LNCaP clone FGC (cell line): ENCODE measurements at regions not wholly inside any gene's neighbourhood (a gene's known extent, or its start where the extent isn't known, plus 50 kb on each side); places are given as distances from the start of the nearest gene placed in this dataset.
A peak's percentile ranks its signal among the peaks of the same experiment; 100 is the strongest.
"Not testable (repeated sequence)": the region's sequence is repeated elsewhere in the genome, so short reads cannot be mapped to it uniquely, and the experiment has no call there.

ENCODE experiments used
- DNase-seq: peaks from one replicate; pipeline ENCODE4 v3.0.0-alpha.2; 2011; ENCODE audit warnings: low read depth
- H3K4me3 ChIP-seq: 2 replicates; pipeline ENCODE4 v1.5.1; 2011; ENCODE audit warnings: mild to moderate bottlenecking, low read depth, low read length, control low read depth
- TF ChIP-seq, protein P1 (sequence below): IDR thresholded peaks from 2 replicates; pipeline ENCODE4 v1.5.1; 2012; ENCODE audit warnings: mild to moderate bottlenecking; ENCODE audit not compliant: control insufficient read depth, insufficient read depth; ENCODE audit errors: extremely low read depth

DNA sequence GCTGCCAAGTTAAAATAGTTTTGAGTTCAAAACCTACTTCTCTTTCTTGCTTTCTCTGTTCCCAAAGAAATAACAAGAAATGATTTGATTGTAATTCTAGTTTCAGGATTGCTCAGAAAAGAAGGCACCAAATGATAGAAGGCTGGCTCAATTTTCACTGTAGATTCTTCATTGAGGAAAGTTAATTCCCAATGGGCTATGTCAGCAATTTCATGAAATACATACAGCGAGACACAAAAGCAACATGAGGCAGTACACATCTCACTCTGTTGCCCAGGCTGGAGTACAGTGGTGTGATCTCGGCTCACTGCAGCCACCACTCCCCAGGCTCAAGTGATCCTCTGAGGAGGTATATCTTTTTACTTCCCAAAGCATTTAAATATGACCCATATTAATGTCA, 1659.9 kb upstream of the C9orf72 start:
- no peak overlapping the region for H3K4me3 ChIP-seq
- no peak for DNase-seq
- TF ChIP-seq, protein P1, sequence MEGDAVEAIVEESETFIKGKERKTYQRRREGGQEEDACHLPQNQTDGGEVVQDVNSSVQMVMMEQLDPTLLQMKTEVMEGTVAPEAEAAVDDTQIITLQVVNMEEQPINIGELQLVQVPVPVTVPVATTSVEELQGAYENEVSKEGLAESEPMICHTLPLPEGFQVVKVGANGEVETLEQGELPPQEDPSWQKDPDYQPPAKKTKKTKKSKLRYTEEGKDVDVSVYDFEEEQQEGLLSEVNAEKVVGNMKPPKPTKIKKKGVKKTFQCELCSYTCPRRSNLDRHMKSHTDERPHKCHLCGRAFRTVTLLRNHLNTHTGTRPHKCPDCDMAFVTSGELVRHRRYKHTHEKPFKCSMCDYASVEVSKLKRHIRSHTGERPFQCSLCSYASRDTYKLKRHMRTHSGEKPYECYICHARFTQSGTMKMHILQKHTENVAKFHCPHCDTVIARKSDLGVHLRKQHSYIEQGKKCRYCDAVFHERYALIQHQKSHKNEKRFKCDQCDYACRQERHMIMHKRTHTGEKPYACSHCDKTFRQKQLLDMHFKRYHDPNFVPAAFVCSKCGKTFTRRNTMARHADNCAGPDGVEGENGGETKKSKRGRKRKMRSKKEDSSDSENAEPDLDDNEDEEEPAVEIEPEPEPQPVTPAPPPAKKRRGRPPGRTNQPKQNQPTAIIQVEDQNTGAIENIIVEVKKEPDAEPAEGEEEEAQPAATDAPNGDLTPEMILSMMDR: no peak

DNA sequence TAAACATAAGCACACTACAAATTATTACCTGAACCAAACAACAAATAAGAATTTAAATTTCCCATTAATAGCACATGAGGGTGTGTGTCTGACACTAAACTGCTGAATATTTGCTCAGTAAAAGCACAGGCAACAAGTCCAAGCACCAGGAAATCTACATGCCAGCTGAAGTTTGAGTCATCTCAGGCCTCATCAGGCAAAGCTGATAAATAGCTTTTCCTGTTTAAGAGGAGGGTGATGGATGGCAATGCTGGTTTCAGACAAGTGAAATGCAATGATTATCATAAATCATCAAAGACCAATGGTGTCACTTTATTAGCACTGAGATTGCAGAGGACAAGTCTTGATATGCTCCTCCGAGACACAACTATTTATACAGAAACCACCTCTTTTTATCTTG, 1668.0 kb upstream of the C9orf72 start:
- TF ChIP-seq, protein P1: no peak
- no peak overlapping the region for H3K4me3 ChIP-seq
- DNase-seq: no peak

DNA sequence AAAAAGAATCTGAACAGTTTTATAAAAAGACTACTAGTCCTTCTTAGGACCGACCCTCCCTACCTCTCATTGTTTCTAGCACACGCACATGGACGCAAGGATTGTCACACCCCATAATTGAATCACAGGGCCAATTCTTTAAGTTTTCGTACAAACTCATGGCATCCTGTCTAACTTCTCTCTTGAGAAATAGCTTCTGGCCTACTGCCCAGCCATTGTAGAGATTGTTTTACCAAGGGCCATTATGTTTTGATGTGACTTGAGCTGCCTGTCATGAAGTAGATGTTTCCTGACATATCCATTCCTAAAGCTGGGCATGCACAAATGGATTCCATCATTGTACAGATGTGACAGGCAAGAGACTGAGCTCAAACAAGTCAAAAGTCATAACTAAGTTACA, 1672.1 kb upstream of the C9orf72 start:
- H3K4me3 ChIP-seq: no peak overlapping the region
- TF ChIP-seq, protein P1: no peak
- no peak for DNase-seq

DNA sequence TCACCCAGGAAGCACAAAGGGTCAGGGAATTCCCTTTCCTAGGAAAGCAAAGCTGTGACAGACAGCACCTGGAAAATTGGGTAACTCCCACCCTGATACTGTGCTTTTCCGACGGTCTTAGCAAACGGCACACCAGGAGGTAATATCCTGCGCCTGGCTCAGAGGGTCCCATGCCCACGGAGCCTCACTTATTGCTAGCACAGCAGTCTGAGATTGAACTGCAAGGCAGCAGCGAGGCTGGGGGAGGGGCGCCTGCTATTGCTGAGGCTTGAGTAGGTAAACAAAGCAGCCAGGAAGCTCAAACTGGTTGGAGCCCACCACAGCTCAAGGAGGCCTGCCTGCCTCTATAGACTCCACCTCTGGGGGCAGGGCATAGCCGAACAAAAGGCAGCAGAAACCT, 1697.1 kb upstream of the C9orf72 start:
- H3K4me3 ChIP-seq, DNase-seq: not testable (repeated sequence)

DNA sequence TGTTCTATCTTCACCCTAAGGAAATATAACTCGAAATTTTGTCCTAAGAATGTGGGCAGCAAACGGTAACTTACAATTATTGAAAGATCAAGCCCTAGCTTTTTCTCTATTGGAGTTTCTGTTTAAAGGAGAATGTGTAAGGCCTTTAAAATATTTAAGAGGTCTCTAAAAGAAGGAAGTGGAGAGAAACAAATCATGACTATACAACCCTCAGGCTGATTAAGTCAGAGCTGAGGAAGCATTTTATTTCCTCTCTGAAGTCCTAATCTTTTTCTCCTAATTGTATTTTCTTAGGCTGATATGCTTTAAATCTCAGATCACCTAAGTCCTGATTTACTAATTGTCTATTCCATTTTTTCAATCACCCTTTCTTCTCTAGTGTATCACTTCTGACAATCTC, 1708.8 kb upstream of the C9orf72 start:
- DNase-seq: no peak
- H3K4me3 ChIP-seq: no peak overlapping the region
- TF ChIP-seq, protein P1: no peak

DNA sequence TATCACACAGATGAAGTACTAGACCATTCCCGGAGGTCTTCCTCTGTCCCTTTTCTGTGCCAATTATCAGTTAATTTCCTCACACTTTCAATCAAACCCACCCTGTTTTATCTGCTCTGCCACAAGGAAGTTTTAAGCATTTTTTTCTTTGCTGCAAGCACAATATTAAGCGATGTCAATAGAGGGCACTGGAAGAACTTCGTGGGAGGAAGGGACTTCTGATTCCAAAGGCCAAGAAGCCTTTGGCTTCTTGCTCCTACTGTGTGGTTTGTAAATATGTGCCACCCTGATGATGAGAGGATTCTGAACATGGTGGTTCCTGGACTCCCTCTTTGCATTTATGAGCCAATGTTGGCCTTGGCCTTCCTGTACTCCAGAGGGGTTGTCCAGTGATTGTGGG, 1712.5 kb upstream of the C9orf72 start:
- no peak for DNase-seq
- H3K4me3 ChIP-seq: no peak overlapping the region
- TF ChIP-seq, protein P1: peak; percentile 46

DNA sequence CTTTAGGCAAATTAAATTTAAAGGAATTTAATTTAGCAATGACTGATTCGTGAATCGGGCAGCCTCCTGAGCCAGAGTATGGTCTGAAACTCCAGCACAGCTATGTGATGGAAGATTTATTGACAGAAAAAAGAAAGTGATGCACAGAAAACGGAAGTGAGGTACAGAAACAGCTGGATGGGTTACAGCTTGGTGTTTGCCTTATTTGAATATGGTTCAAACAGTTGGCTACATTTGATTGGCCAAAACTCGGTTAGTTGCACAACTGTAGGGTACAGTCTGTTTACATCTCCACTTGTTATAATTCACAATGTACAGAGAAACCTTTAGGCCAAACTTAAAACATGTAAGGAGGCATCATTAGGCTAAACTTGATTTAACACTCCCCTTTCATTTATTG, 1716.1 kb upstream of the C9orf72 start:
- no peak for DNase-seq
- H3K4me3 ChIP-seq: no peak overlapping the region
- TF ChIP-seq, protein P1: no peak

DNA sequence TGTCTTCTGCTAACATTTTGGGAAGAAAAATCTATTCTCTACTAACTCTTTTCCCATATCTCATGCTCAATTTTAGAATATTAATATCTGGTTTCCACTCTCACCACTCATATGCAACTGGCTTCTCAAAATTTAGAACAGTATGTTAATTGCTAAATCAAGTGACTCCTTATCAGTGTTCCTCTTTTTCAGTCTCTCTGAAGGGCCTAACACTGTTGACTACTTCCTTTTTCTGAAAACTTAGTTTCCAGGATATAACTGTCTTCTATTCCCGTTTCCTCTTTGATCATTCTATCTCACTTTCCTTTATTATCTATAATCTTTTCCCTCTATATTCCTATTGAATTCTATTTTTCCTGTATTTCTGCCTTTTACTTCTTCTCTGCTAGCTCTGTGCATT, 1717.2 kb upstream of the C9orf72 start:
- no peak overlapping the region for H3K4me3 ChIP-seq
- TF ChIP-seq, protein P1: no peak
- DNase-seq: no peak
